NT2/D1 (cell line): ENCODE measurements at regions not wholly inside any gene's neighbourhood (a gene's known extent, or its start where the extent isn't known, plus 50 kb on each side); places are given as distances from the start of the nearest gene placed in this dataset.

ENCODE experiments used
- YY1 ChIP-seq: IDR thresholded peaks from 2 replicates; pipeline ENCODE4 v1.6.1; 2011; ENCODE audit not compliant: insufficient read length, insufficient read depth
- ZNF274 ChIP-seq: IDR thresholded peaks from 2 replicates; pipeline ENCODE4 v1.6.1; 2011; ENCODE audit warnings: mild to moderate bottlenecking, low read depth, low read length

DNA sequence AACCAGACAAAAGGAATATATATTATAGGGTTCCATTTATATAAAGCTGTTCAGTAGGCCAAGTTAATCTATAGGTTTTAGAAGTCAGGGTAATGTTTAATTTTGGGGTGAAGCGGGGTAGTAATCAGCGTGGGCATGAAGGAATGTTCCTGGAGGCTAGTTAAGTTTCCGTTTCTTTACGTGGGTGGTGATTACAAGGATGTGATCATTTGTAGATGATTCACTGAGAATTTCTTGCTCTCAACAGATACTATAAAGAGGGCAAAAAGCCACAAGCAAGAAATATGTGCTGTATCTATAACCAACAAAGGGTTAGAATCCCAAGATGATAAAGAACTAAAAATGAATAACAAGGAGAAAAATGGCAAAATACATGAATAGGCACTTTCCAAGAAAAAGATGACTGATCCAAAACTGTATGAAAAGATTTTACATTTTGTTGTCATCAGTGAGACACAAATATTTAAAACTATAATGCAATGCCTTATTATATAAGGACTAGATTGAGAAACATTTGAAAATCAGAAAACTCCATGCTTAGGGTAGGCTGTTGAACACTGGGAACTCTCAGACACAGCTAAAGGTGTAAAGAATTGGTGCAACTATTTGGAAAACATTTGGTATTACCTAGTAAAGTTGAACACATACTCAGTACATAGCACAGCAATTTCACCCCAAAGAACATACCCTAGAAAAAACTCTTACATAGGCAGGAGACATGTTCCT is 224.3 kb upstream of the S1PR3 start:
- no peak for TF ChIP-seq ZNF274
- TF ChIP-seq YY1 = no peak
